IPS-20b (cell line): ENCODE measurements at regions not wholly inside any gene's neighbourhood (a gene's known extent, or its start where the extent isn't known, plus 50 kb on each side); places are given as distances from the start of the nearest gene placed in this dataset.

ENCODE experiments used
- H3K27ac ChIP-seq: one replicate; pipeline ENCODE4 v1.5.1; 2013; ENCODE audit warnings: low read length
- H3K27me3 ChIP-seq: 2 replicates; pipeline ENCODE4 v1.6.1; 2013; ENCODE audit warnings: mild to moderate bottlenecking, low read length, inconsistent platforms; ENCODE audit not compliant: insufficient read depth
- H3K36me3 ChIP-seq: 2 replicates; pipeline ENCODE4 v1.6.1; 2013; ENCODE audit warnings: low read depth, mild to moderate bottlenecking, inconsistent platforms, low read length, moderate library complexity; ENCODE audit not compliant: insufficient read depth
- H3K4me1 ChIP-seq: 2 replicates; pipeline ENCODE4 v1.6.1; 2013; ENCODE audit warnings: mild to moderate bottlenecking, control low read depth, inconsistent platforms, low read length, moderate library complexity; ENCODE audit not compliant: insufficient read depth
- H3K4me3 ChIP-seq: 2 replicates; pipeline ENCODE4 v1.5.1; 2013; ENCODE audit warnings: mild to moderate bottlenecking, low read length, inconsistent platforms
- H3K9ac ChIP-seq: 2 replicates; pipeline ENCODE4 v1.6.1; 2013; ENCODE audit warnings: low read depth, mild to moderate bottlenecking, inconsistent platforms, low read length, moderate library complexity
- H3K9me3 ChIP-seq: 2 replicates; pipeline ENCODE4 v1.6.1; 2013; ENCODE audit warnings: mild to moderate bottlenecking, low read depth, low read length, inconsistent platforms; ENCODE audit not compliant: insufficient read depth

GRCh38 chr4:161222889-161223288, 940.9 kb downstream of the FSTL5 start:
- Histone ChIP-seq H3K9me3 (peaks cover 15% of the 10 kb centered on the region), H3K27me3 (no peaks in the 10 kb centered on the region), H3K27ac (no peak overlapping the region), H3K36me3 (no peaks in the 10 kb centered on the region), H3K9ac (no peak overlapping the region), H3K4me3 (no peak overlapping the region), H3K4me1 (no peaks in the 10 kb centered on the region)

GRCh38 chr4:161208564-161208963, 955.2 kb downstream of the FSTL5 start:
- H3K36me3 ChIP-seq: no peaks in the 10 kb centered on the region
- H3K27me3 ChIP-seq: no peaks in the 10 kb centered on the region
- H3K9me3 ChIP-seq: no peaks in the 10 kb centered on the region; the same call in 1 of the 2 replicates
- H3K9ac ChIP-seq: no peak overlapping the region
- H3K4me1 ChIP-seq: no peaks in the 10 kb centered on the region
- no peak overlapping the region for H3K27ac ChIP-seq
- H3K4me3 ChIP-seq: no peak overlapping the region

DNA sequence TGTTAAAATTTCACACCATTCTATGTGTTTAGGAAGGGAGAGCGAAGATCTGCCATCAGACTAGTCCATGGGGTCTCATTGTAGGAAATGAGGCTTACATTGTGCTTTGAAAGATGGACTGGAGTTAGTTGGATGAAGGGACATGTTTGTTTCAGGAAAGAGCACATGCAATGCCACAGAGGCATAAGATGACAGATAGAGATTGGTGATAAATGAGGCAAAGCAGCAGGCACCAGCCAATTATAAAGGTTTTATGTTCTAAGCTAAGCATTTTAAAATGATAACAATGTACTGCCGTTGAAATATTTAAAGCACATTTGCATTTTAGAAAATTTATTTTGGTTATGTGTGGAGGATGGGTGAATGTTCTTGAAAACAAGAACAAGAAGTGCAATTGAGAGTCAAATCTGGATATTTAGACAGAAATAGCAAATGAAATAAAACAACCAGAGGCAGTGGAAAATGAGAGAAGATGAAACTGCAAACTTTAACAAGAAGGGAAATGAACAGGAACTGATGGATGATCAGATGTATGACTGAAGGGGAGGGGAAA, 957.2 kb downstream of the FSTL5 start:
- Histone ChIP-seq H3K4me3 (no peak overlapping the region), H3K27me3 (no peaks in the 10 kb centered on the region), H3K9me3 (no peaks in the 10 kb centered on the region; the same call in 1 of the 2 replicates), H3K27ac (no peak overlapping the region), H3K36me3 (no peaks in the 10 kb centered on the region), H3K4me1 (peaks cover 3% of the 10 kb centered on the region; the same call in 1 of the 2 replicates), H3K9ac (no peak overlapping the region)

GRCh38 chr4:161203865-161204264, 959.9 kb downstream of the FSTL5 start:
- H3K27ac ChIP-seq: no peak overlapping the region
- no peak overlapping the region for H3K4me3 ChIP-seq
- no peak overlapping the region for H3K9ac ChIP-seq
- no peaks in the 10 kb centered on the region for H3K27me3 ChIP-seq
- no peaks in the 10 kb centered on the region for H3K9me3 ChIP-seq
- H3K36me3 ChIP-seq: no peaks in the 10 kb centered on the region
- H3K4me1 ChIP-seq: peaks cover 3% of the 10 kb centered on the region; the same call in 1 of the 2 replicates

DNA sequence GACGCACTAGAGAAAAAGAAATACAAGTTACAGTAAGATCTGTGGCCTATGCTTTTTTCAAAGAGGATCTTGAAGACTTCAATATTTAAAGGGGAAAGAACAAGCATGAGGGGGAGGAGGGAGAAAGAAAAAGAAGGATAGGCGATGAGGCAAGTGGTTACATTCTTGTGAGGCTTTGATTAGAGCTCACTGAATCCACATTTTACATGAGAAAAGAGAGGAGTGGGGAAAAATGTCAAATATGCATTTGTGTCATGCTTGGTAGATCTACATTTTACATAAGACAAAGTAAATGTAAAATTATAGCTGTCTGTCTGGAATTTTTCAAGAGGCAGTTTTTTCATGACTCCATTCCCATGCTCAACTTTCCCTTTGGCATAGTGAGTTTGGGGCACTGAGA, 965.9 kb downstream of the FSTL5 start:
- H3K27me3 ChIP-seq: no peaks in the 10 kb centered on the region
- H3K4me1 ChIP-seq: peaks cover 11% of the 10 kb centered on the region
- peak overlapping the region; percentile 37; the same call in 1 of the 2 replicates for H3K4me3 ChIP-seq
- no peaks in the 10 kb centered on the region for H3K9me3 ChIP-seq
- H3K36me3 ChIP-seq: no peaks in the 10 kb centered on the region
- H3K9ac ChIP-seq: peak overlapping the region; percentile 24; the same call in 1 of the 2 replicates
- H3K27ac ChIP-seq: no peak overlapping the region

DNA sequence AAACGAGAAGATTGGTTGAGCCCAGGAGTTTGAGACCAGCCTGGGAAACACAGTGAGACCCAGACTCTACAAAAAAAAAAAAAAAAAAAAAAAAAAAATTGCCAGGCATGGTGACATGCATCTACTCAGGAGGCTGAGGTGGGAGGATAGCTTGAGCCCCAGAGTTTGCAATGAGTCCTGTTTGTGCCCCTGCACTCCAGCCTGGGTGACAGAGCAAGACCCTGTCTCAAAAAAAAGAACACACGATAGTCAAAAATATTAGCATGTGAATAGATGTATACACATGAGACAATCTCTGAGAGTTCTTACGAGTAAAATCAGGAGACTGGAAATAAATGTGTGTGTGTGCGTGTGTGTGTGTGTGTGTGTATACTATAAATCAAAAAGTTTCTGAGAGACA, 966.3 kb downstream of the FSTL5 start:
- H3K27ac ChIP-seq: no peak overlapping the region
- H3K27me3 ChIP-seq: no peaks in the 10 kb centered on the region
- H3K36me3 ChIP-seq: no peaks in the 10 kb centered on the region
- no peaks in the 10 kb centered on the region for H3K9me3 ChIP-seq
- peak overlapping the region; percentile 37; the same call in 1 of the 2 replicates for H3K4me3 ChIP-seq
- peak overlapping the region; percentile 24; the same call in 1 of the 2 replicates for H3K9ac ChIP-seq
- H3K4me1 ChIP-seq: peaks cover 9% of the 10 kb centered on the region

DNA sequence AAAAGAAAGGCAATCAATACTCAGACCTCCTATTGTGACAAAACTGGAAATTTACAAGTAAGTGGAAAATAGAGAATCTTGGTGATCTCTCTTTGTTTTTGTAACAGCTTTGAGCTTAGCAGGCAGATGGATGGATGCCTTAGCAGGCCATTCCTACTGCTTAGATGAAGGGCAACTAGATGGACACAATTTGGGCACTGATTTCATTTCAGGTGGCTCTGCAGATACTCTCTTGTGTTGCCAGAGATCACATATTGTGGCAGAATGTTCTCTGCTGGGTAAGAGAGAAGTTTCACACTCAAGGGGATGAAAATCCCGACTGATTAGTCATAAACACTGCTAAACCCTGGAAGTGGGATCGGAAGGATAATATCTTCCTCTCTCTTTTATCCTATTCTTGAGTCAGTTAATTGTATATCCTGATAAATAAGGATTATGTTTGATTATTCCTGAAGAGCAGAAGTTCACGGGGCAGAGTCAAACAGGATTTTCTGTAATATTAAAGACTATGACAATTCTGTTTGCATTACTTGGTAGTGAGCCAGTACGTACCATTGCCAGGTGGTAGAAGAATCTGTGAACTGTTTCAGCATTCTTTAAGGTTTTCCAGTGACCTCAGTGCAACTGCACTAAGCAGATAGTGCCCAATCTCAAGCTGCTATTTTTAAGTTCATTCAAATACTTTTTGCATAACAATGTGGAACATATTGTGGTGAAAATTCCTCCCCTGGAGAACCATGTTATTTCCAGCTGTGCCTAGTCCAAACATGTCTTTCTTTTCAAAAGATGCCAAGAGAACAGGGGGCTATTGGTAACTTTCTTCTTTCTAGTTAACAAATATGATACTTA, 974.3 kb downstream of the FSTL5 start:
- Histone ChIP-seq H3K9me3 (no peaks in the 10 kb centered on the region), H3K27me3 (no peaks in the 10 kb centered on the region), H3K27ac (no peak overlapping the region)

GRCh38 chr4:161188578-161188977, 975.2 kb downstream of the FSTL5 start:
- H3K27ac ChIP-seq: no peak overlapping the region
- H3K4me3 ChIP-seq: no peak overlapping the region
- peaks cover 28% of the 10 kb centered on the region; the same call in 1 of the 2 replicates for H3K4me1 ChIP-seq
- no peaks in the 10 kb centered on the region for H3K36me3 ChIP-seq
- H3K9me3 ChIP-seq: no peaks in the 10 kb centered on the region
- no peak overlapping the region for H3K9ac ChIP-seq
- no peaks in the 10 kb centered on the region for H3K27me3 ChIP-seq

More for the DNA sequence above, 974.3 kb downstream of the FSTL5 start:
- Histone ChIP-seq H3K4me3 (peak overlapping the region; percentile 12), H3K36me3 (no peaks in the 10 kb centered on the region), H3K4me1 (peaks cover 28% of the 10 kb centered on the region; the same call in 1 of the 2 replicates), H3K9ac (no peak overlapping the region)

DNA sequence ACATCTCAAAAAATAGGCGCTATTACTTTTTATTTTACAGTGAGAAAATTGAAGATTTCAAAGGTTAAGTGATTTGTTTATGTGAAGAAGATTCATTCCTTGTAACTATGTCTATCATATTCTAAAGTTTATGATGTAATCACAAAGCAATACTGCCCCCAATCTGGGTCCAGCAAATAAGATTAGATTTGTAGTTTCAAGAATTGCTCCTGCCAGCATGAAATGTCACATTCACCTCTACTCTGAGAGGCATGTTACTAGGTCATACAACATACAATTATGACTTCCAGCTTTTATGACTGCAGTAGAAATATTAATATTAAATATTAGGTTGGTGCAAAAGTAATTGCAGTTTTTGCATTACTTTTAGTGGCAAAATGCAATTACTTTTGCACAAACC, 976.2 kb downstream of the FSTL5 start:
- Histone ChIP-seq H3K27ac (no peak overlapping the region), H3K9me3 (no peaks in the 10 kb centered on the region), H3K36me3 (no peaks in the 10 kb centered on the region), H3K4me3 (no peak overlapping the region), H3K27me3 (no peaks in the 10 kb centered on the region), H3K4me1 (peaks cover 28% of the 10 kb centered on the region; the same call in 1 of the 2 replicates), H3K9ac (no peak overlapping the region)

DNA sequence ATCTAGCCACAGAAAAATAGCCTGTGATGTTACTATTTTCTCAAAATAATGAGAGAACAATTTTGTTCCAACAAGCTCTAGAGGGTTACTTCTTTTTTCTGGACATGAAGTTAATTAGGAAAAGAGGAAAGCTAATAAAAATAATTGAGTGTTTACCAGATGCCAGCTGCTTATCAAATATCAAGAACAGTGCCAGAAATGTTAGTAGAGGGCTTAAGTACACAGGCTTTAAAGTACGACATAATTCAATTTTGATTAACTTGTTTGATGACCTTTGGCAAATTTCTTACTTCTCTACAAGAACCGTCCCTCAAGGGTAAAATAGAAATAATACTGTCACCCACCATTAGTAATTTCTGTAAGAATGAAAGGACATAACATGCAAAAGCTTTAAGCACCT, 977.0 kb downstream of the FSTL5 start:
- H3K27me3 ChIP-seq: no peaks in the 10 kb centered on the region
- no peak overlapping the region for H3K9ac ChIP-seq
- H3K27ac ChIP-seq: no peak overlapping the region
- H3K36me3 ChIP-seq: no peaks in the 10 kb centered on the region
- peaks cover 28% of the 10 kb centered on the region; the same call in 1 of the 2 replicates for H3K4me1 ChIP-seq
- no peaks in the 10 kb centered on the region for H3K9me3 ChIP-seq
- H3K4me3 ChIP-seq: no peak overlapping the region

- H3K27me3 ChIP-seq: no peaks in the 10 kb centered on the region
- no peak overlapping the region for H3K9ac ChIP-seq
- no peaks in the 10 kb centered on the region for H3K9me3 ChIP-seq
- no peak overlapping the region for H3K27ac ChIP-seq
- peaks cover 23% of the 10 kb centered on the region; the same call in 1 of the 2 replicates for H3K4me1 ChIP-seq
- H3K36me3 ChIP-seq: no peaks in the 10 kb centered on the region
- no peak overlapping the region for H3K4me3 ChIP-seq
These were observed 977.8 kb downstream of the FSTL5 start for GRCh38 chr4:161186012-161186411.

DNA sequence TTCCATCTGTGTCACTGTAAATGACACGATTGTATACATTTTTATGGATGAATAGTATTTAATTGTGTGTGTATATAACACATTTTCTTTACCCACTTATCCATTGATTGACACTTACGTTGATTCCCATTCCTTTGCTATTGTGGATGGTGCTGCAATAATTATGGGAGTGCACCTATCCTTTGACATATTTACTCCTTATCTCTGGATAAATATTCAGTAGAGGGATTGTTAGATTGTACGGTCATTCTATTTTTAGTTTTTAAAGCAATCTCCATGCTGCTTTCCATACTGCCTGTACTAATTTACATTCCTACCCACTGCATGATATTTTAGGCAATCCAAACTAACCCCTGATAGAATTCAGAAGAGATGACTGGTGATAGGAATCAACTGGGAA, 980.1 kb downstream of the FSTL5 start:
- Histone ChIP-seq H3K27me3 (no peaks in the 10 kb centered on the region), H3K9ac (no peak overlapping the region), H3K9me3 (no peaks in the 10 kb centered on the region), H3K27ac (no peak overlapping the region), H3K36me3 (no peaks in the 10 kb centered on the region), H3K4me3 (no peak overlapping the region), H3K4me1 (peaks cover 2% of the 10 kb centered on the region; the same call in 1 of the 2 replicates)
